ENCODE measurements at regions not wholly inside any gene's neighbourhood (a gene's known extent, or its start where the extent isn't known, plus 50 kb on each side); places are given as distances from the start of the nearest gene placed in this dataset.

DNA sequence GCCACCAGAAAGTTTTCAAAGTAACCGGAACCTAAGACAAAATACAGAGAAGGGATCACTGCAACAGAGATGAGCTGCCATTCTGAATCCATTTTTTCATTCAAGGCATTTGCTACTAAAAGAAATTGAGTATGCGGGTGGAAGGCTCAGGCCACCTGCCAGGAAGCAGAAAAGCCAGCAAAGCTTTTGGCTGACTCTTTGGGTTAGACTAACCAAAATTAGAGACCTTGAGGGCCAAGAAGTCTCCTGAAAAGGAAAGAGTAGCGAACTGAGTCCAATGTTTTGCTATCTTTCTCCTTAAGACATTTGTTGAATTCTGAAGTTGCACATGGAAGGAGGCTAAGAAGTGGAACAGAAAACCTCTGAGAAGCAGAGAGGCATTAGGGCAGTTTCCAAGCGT is 79.0 kb downstream of the FAS start:
- DNase-seq = no peak
- no peak overlapping the region for H3K4me3 Mint-ChIP-seq
- no peaks in the 10 kb centered on the region for H3K9me3 Mint-ChIP-seq
- ChIA-PET POLR2A (no interaction called here), CTCF (interaction anchor here (1.1 to 2.9 kb wide), 4 partner anchors 37 to 148 kb away, joined by 3 to 19 read pairs (median 5); no protein-coding TSS in a partner anchor)
- H3K36me3 Mint-ChIP-seq (ENCODE audit: low read depth) = no peaks in the 10 kb centered on the region
- peaks cover 19% of the 10 kb centered on the region for H3K27me3 Mint-ChIP-seq
- H3K4me1 Mint-ChIP-seq (ENCODE audit: low read depth) = no peaks in the 10 kb centered on the region
- no peak overlapping the region for H3K27ac Mint-ChIP-seq
- intact Hi-C loops (cut with micrococcal nuclease) = no loop called here
- ATAC-seq = no peak
- TF ChIP-seq, protein P1, sequence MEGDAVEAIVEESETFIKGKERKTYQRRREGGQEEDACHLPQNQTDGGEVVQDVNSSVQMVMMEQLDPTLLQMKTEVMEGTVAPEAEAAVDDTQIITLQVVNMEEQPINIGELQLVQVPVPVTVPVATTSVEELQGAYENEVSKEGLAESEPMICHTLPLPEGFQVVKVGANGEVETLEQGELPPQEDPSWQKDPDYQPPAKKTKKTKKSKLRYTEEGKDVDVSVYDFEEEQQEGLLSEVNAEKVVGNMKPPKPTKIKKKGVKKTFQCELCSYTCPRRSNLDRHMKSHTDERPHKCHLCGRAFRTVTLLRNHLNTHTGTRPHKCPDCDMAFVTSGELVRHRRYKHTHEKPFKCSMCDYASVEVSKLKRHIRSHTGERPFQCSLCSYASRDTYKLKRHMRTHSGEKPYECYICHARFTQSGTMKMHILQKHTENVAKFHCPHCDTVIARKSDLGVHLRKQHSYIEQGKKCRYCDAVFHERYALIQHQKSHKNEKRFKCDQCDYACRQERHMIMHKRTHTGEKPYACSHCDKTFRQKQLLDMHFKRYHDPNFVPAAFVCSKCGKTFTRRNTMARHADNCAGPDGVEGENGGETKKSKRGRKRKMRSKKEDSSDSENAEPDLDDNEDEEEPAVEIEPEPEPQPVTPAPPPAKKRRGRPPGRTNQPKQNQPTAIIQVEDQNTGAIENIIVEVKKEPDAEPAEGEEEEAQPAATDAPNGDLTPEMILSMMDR (IDR thresholded peaks at IDR 0.05) = no peak
